ENCODE measurements at regions not wholly inside any gene's neighbourhood (a gene's known extent, or its start where the extent isn't known, plus 50 kb on each side); places are given as distances from the start of the nearest gene placed in this dataset.

DNA sequence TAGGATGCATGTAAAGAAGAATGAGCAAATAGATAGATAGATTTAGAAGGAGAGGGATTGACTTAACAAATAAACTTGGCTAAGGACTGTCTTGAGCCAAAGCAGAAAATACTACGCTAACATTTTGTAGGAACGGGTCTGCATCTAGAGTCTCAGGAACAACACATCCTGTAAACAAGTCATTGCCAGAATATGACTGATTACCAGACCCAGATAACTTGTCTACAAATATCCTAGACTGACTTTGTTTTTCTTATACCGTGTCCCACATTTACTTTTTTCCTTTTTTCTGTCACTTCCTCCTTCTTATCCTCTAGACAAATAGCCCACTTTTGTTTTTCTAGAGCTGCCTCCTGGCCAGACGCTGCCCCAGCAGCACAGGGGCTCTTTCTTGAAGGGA lies 393.6 kb downstream of the PDGFC start:
- 75% methylated on average over 4 of the region's 4 CpGs for WGBS

DNA sequence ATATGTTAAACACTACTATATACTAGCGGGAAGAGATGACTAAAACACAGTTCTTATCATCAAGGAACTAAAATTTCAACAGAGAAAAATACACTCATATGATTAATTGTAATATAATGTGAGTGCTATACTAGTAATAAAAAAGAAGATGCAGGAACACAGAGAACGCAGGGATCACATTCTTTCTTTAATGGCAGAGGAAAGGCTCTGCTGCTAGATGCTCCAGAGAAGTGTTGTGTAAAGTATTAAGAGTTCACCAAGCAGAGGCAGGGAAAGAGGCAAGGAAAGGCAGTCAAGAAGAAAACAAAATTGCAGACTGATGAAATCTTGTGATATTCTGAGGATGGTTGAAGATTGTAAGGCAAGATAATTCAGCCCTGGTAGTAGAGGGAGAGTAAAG lies 394.7 kb downstream of the PDGFC start:
- no peak overlapping the region for H3K27ac ChIP-seq
- DNase-seq (ENCODE audit: low spot score in 2 of 2), result no peak
- no peaks in the 10 kb centered on the region for H3K27me3 ChIP-seq
- WGBS, result 84% methylated on average over 2 of the region's 2 CpGs
- H3K9me3 ChIP-seq, result no peaks in the 10 kb centered on the region
- H3K4me1 ChIP-seq, result peaks cover 9% of the 10 kb centered on the region
- no peaks in the 10 kb centered on the region for H3K36me3 ChIP-seq
- no peak overlapping the region for H3K4me3 ChIP-seq
- TF ChIP-seq, protein P1, sequence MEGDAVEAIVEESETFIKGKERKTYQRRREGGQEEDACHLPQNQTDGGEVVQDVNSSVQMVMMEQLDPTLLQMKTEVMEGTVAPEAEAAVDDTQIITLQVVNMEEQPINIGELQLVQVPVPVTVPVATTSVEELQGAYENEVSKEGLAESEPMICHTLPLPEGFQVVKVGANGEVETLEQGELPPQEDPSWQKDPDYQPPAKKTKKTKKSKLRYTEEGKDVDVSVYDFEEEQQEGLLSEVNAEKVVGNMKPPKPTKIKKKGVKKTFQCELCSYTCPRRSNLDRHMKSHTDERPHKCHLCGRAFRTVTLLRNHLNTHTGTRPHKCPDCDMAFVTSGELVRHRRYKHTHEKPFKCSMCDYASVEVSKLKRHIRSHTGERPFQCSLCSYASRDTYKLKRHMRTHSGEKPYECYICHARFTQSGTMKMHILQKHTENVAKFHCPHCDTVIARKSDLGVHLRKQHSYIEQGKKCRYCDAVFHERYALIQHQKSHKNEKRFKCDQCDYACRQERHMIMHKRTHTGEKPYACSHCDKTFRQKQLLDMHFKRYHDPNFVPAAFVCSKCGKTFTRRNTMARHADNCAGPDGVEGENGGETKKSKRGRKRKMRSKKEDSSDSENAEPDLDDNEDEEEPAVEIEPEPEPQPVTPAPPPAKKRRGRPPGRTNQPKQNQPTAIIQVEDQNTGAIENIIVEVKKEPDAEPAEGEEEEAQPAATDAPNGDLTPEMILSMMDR (IDR thresholded peaks at IDR 0.05), result no peak
- no peak for TF ChIP-seq POLR2A (IDR thresholded peaks at IDR 0.05)
- no peak for TF ChIP-seq POLR2AphosphoS5 (IDR thresholded peaks at IDR 0.05)
- no peak for TF ChIP-seq EP300 (IDR thresholded peaks at IDR 0.05)

More for the DNA sequence above, 393.6 kb downstream of the PDGFC start:
- Histone ChIP-seq H3K36me3 (no peaks in the 10 kb centered on the region), H3K4me1 (peaks cover 9% of the 10 kb centered on the region), H3K4me3 (no peak overlapping the region), H3K9me3 (no peaks in the 10 kb centered on the region), H3K27ac (no peak overlapping the region), H3K27me3 (no peaks in the 10 kb centered on the region)
- TF ChIP-seq POLR2AphosphoS5 (IDR thresholded peaks at IDR 0.05) (no peak), EP300 (IDR thresholded peaks at IDR 0.05) (no peak), POLR2A (IDR thresholded peaks at IDR 0.05) (no peak)
- TF ChIP-seq, protein P1 (IDR thresholded peaks at IDR 0.05), result no peak
- DNase-seq (ENCODE audit: low spot score in 2 of 2), result no peak

DNA sequence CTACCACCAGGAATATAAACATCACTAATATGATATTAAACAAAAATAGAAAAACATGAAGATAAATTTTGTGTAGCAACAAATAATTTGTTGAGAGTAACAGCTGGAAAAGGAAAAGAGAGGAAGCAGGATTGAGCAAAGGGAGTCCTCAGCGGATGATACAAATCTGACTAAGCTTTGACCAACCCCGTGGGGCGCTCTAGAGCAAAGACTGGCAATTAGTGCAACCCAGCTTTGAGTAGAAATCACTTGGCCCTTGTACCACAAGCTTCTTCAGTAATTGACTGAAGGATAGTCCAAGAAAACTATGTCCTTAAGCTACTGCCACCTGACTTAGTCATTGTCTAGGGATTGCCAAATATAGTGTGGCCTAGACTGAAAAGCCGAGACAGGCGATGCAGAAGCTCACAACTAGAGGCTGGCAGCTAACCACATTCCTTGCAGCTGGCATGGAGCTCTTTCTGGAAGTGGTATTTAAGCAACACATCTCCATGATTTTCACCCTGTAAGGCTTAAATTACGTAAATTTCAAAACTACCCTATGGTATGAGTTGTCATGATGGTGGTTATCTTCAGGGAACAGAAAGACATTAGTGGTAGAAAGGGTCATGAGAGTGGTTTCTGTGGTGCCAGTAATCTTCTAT lies 396.0 kb downstream of the PDGFC start:
- H3K27ac ChIP-seq, result no peak overlapping the region
- WGBS, result 60% methylated on average over 6 of the region's 6 CpGs
- no peaks in the 10 kb centered on the region for H3K4me1 ChIP-seq
- H3K4me3 ChIP-seq, result no peak overlapping the region
- H3K9me3 ChIP-seq, result no peaks in the 10 kb centered on the region
- no peak for DNase-seq (ENCODE audit: low spot score in 2 of 2)
- H3K36me3 ChIP-seq, result no peaks in the 10 kb centered on the region
- no peaks in the 10 kb centered on the region for H3K27me3 ChIP-seq
- no peak for TF ChIP-seq POLR2AphosphoS5 (IDR thresholded peaks at IDR 0.05)
- TF ChIP-seq, protein P1 (IDR thresholded peaks at IDR 0.05), result no peak
- TF ChIP-seq EP300 (IDR thresholded peaks at IDR 0.05), result no peak
- no peak for TF ChIP-seq POLR2A (IDR thresholded peaks at IDR 0.05)

DNA sequence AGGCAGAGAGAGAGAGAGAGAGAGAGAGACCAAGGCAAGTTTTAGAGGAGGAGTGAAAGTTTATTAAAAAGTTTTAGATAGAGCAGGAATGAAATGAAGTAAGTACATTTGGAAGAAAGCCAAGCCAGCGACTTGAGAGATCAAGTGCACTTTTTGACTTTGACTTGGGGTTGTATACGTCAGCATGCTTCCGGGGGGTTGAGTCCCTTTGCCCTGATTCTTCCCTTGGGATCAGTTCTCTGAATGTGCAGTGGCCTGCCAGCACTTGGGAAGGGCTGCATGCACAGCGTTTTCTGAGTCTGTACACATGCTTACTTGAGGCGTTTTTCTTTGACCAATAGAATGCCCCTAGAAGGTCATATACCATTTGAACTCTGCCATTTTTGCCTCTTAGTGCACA lies 400.5 kb downstream of the PDGFC start:
- Histone ChIP-seq H3K27me3 (no peaks in the 10 kb centered on the region), H3K9me3 (no peaks in the 10 kb centered on the region), H3K4me3 (no peak overlapping the region), H3K4me1 (no peaks in the 10 kb centered on the region), H3K27ac (no peak overlapping the region), H3K36me3 (no peaks in the 10 kb centered on the region)
- no peak for TF ChIP-seq EP300 (IDR thresholded peaks at IDR 0.05)
- TF ChIP-seq, protein P1 (IDR thresholded peaks at IDR 0.05), result no peak
- no peak for TF ChIP-seq POLR2AphosphoS5 (IDR thresholded peaks at IDR 0.05)
- no peak for TF ChIP-seq POLR2A (IDR thresholded peaks at IDR 0.05)
- WGBS, result 68% methylated on average over 5 of the region's 5 CpGs
- DNase-seq (ENCODE audit: low spot score in 2 of 2), result no peak

DNA sequence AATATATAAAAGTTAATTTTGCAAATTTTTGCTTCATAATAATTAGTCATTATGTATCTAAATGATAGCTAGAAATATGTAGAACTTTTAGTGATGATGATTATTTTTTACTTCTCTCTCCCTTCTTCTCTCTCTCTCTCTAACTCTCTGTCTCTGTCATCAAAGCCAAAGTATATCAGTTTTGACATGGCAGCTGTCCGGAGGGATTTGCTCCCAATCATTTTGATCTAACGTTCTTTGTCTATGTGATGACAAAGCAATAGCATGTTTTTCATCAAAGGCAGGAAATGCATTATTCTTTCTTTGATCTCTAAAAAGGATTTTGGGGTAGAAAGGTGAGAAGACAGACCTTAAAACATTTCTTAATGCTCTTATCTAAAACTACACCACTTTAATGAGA lies 402.1 kb downstream of the PDGFC start:
- no peak overlapping the region for H3K4me3 ChIP-seq
- no peaks in the 10 kb centered on the region for H3K36me3 ChIP-seq
- H3K4me1 ChIP-seq, result no peaks in the 10 kb centered on the region
- no peaks in the 10 kb centered on the region for H3K27me3 ChIP-seq
- DNase-seq (ENCODE audit: low spot score in 2 of 2), result no peak
- H3K9me3 ChIP-seq, result no peaks in the 10 kb centered on the region
- no peak for TF ChIP-seq POLR2AphosphoS5 (IDR thresholded peaks at IDR 0.05)
- no peak overlapping the region for H3K27ac ChIP-seq
- WGBS, result 74% methylated on average over 2 of the region's 2 CpGs

DNA sequence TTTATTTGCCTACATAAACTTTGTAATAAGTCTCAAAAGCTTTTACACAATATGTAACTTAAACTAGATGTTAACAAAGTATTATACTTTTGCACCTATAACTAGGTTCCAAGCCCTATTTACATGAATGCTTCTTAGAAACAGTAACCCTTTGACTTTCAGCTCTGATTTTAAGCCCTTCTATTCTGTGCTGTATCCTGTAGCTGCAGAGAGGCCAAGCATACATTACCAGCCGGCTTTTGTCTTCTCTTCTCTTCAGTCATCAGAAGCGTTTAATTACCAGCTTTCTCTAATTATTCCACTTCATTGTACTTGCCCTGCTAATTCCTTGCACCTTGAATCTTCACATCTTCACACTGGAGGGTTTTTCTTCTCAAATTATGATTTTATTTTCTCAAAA lies 403.1 kb downstream of the PDGFC start:
- Histone ChIP-seq H3K27me3 (no peaks in the 10 kb centered on the region), H3K4me1 (no peaks in the 10 kb centered on the region), H3K27ac (no peak overlapping the region), H3K36me3 (no peaks in the 10 kb centered on the region), H3K4me3 (no peak overlapping the region), H3K9me3 (no peaks in the 10 kb centered on the region)
- WGBS, result 35% methylated on average over 2 of the region's 2 CpGs
- no peak for DNase-seq (ENCODE audit: low spot score in 2 of 2)
- TF ChIP-seq EP300 (IDR thresholded peaks at IDR 0.05) (no peak), POLR2A (IDR thresholded peaks at IDR 0.05) (no peak), POLR2AphosphoS5 (IDR thresholded peaks at IDR 0.05) (no peak)
- TF ChIP-seq, protein P1 (IDR thresholded peaks at IDR 0.05), result no peak

All from suprapubic skin (tissue), 4 donors.